GM12891 (cell line): ENCODE measurements at regions not wholly inside any gene's neighbourhood (a gene's known extent, or its start where the extent isn't known, plus 50 kb on each side); places are given as distances from the start of the nearest gene placed in this dataset.

Source experiments
- POLR2A ChIP-seq: IDR thresholded peaks from 2 replicates; pipeline ENCODE4 v1.6.1; 2011; ENCODE audit warnings: low read depth, low read length, control low read depth
- POLR2AphosphoS5 ChIP-seq: IDR thresholded peaks from 2 replicates; pipeline ENCODE4 v1.6.1; 2011; ENCODE audit warnings: low read depth, low read length, control low read depth
- TAF1 ChIP-seq: IDR thresholded peaks from 2 replicates; pipeline ENCODE4 v1.6.1; 2011; ENCODE audit warnings: low read depth, low read length, control low read depth

- TF ChIP-seq POLR2A (no peak), POLR2AphosphoS5 (no peak), TAF1 (no peak)
These were observed 485.8 kb downstream of the IRX1 start for GRCh38 chr5:4081466-4081865.
